ENCODE measurements at regions not wholly inside any gene's neighbourhood (a gene's known extent, or its start where the extent isn't known, plus 50 kb on each side); places are given as distances from the start of the nearest gene placed in this dataset.
A peak's percentile ranks its signal among the peaks of the same experiment; 100 is the strongest.

DNA sequence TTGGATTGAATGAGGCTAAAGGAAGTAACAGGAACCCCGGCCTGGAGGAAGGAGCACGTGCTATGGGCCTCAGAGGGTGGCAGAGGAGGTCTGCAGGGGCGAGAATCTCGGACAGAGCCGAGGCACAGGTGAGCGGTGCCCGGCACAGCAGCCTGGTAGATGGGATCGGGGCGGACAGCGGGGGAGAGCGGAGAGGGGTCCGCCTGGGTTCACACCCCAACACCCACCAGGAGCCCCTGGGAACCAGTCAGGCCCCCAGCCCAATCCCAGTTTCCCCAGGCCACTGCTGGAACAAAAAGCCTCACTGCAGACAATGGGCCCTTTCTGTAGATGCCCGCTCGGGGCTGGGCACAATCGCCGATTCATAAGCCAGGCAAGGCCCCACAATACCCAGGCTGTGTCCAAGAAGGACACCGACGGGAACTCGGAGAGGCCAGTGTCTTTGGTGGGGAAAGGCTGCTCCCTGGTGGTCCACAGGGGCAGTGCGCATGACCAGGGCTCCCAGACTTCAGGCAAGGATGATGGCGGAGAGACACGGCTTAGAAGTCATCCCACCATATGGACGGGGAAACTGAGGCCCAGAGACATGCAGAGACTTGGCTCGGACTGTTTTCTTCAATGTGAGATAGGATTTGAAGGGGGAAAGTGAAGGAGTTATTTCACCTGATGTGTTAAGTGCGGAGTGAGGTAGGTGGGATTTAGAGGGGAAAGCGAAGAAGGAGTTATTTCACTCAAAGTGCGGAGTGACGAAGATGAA is 106.9 kb upstream of the GPR26 start:
- Histone ChIP-seq H3K36me3 (no peaks in the 10 kb centered on the region), H3K27ac (no peak overlapping the region), H3K9me3 (no peaks in the 10 kb centered on the region), H3K4me3 (no peak overlapping the region), H3K27me3 (peaks cover 0 to 62% (median 3%) of the 10 kb centered on the region in 3 donors), H3K4me1 (peaks cover 0 to 5% (median 0%) of the 10 kb centered on the region in 4 donors)
- peak; percentile 73 to 86 for DNase-seq
- 44 to 60% (median 50%) methylated on average over 23 to 28 of the region's 28 CpGs for WGBS, 5 donors
- TF ChIP-seq POLR2AphosphoS5 (IDR thresholded peaks at IDR 0.05) (no peak), EP300 (IDR thresholded peaks at IDR 0.05) (no peak), POLR2A (IDR thresholded peaks at IDR 0.05) (no peak)
- TF ChIP-seq, protein P1, sequence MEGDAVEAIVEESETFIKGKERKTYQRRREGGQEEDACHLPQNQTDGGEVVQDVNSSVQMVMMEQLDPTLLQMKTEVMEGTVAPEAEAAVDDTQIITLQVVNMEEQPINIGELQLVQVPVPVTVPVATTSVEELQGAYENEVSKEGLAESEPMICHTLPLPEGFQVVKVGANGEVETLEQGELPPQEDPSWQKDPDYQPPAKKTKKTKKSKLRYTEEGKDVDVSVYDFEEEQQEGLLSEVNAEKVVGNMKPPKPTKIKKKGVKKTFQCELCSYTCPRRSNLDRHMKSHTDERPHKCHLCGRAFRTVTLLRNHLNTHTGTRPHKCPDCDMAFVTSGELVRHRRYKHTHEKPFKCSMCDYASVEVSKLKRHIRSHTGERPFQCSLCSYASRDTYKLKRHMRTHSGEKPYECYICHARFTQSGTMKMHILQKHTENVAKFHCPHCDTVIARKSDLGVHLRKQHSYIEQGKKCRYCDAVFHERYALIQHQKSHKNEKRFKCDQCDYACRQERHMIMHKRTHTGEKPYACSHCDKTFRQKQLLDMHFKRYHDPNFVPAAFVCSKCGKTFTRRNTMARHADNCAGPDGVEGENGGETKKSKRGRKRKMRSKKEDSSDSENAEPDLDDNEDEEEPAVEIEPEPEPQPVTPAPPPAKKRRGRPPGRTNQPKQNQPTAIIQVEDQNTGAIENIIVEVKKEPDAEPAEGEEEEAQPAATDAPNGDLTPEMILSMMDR (IDR thresholded peaks at IDR 0.05): peak in 6 of 7 experiments; percentile 71 to 99 (median 96)
- intact Hi-C loops (cut with DNase I; ENCODE audit: low total_unique reads): no loop called here

DNA sequence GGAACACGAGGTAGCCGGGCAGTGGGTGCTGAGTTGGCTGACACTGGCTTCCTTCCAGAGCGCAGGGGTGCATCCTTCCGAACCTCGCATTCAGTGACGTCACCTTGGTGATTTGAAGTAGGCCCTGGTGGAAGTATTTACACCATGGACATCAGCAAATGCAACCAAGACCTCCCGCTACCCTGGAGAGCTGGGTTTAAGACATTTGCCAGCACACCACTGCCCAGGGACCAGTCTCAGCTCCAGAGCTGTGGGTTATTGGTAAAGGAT is 106.4 kb upstream of the GPR26 start:
- DNase-seq: no peak
- Histone ChIP-seq H3K27me3 (peaks cover 0 to 58% (median 3%) of the 10 kb centered on the region in 3 donors), H3K9me3 (no peaks in the 10 kb centered on the region), H3K27ac (no peak overlapping the region), H3K4me1 (peaks cover 0 to 5% (median 0%) of the 10 kb centered on the region in 4 donors), H3K36me3 (no peaks in the 10 kb centered on the region), H3K4me3 (no peak overlapping the region)
- TF ChIP-seq, protein P1 (IDR thresholded peaks at IDR 0.05): no peak
- TF ChIP-seq EP300 (IDR thresholded peaks at IDR 0.05) (no peak), POLR2A (IDR thresholded peaks at IDR 0.05) (no peak), POLR2AphosphoS5 (IDR thresholded peaks at IDR 0.05) (no peak)
- 64 to 77% (median 74%) methylated on average over 7 of the region's 7 CpGs for WGBS, 5 donors
- intact Hi-C loops (cut with DNase I; ENCODE audit: low total_unique reads): loop anchor here (2.0 to 10.0 kb wide), 3 partner anchors 425 to 1265 kb away; partner anchors contain the start of gene HMX3

DNA sequence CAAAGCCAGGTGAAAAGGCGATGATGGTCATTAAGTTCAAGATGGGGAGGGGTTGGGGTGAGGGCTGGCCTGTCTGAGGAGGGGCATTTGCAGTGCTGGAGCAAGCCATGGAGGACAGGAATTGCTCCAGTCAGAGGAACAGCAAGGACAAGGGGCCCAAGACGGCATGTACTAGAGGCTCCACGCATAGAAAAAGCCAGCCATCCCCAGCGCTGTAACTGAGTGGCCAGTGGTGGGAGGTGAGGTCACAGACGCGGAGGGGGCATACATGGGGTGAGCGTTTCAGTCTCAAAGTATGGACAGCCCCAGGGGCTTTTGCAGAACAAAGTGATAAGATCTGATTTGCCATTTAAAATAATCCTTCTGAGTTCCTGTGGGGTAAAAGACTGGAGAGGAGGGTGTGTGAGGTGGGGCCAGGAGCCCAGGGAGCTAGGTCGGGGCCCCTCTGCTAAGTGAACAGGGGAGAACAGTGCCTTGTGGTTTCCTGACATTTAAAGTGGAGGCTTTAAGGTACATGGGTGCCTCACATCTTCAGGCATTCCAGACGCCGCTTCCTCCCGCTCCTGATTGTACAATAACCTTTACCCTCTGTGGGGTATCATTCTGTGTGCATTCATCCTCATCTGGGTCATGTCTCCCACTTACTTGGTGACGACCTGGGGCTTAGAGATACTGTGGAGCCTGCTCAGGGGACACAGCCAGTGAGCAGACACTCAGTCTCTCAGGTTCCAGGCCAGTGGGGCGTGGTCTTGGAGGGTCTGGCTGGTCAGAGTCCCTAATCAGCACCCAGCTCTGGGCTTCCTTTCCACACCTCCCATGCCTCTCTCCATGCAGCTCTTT is 105.6 kb upstream of the GPR26 start:
- peaks cover 0 to 5% (median 0%) of the 10 kb centered on the region in 4 donors for H3K4me1 ChIP-seq
- intact Hi-C loops (cut with DNase I; ENCODE audit: low total_unique reads): loop anchor here (2.0 to 10.0 kb wide), 3 partner anchors 426 to 1266 kb away; partner anchors contain the start of gene HMX3
- no peaks in the 10 kb centered on the region for H3K9me3 ChIP-seq
- WGBS, 5 donors: 60 to 67% (median 63%) methylated on average over 13 of the region's 13 CpGs
- H3K4me3 ChIP-seq: no peak overlapping the region
- no peak overlapping the region for H3K27ac ChIP-seq
- H3K27me3 ChIP-seq: peaks cover 0 to 53% (median 3%) of the 10 kb centered on the region in 3 donors
- DNase-seq: no peak
- TF ChIP-seq POLR2AphosphoS5 (IDR thresholded peaks at IDR 0.05): no peak
- no peak for TF ChIP-seq EP300 (IDR thresholded peaks at IDR 0.05)
- TF ChIP-seq, protein P1 (IDR thresholded peaks at IDR 0.05): no peak
- no peak for TF ChIP-seq POLR2A (IDR thresholded peaks at IDR 0.05)
- no peaks in the 10 kb centered on the region for H3K36me3 ChIP-seq

DNA sequence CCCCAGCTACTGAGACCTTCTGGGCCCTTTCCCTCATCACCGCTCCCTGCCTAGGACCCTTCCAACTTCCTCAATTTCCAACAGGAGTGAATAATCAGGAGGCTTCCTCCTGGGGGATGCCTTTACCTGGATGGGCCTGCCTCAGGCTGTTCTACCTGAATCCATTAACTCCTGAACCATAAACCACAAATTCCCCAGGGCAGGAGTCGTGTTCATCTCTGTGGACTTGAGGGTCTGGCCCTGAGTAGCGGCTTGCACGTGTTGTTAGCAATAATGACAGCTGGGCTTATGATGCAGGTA is 105.1 kb upstream of the GPR26 start:
- DNase-seq: no peak
- Histone ChIP-seq H3K27me3 (peaks cover 0 to 53% (median 2%) of the 10 kb centered on the region in 3 donors), H3K4me1 (peaks cover 0 to 5% (median 0%) of the 10 kb centered on the region in 4 donors), H3K9me3 (no peaks in the 10 kb centered on the region), H3K36me3 (no peaks in the 10 kb centered on the region), H3K4me3 (no peak overlapping the region), H3K27ac (no peak overlapping the region)
- intact Hi-C loops (cut with DNase I; ENCODE audit: low total_unique reads): loop anchor here (2.0 to 10.0 kb wide), 3 partner anchors 426 to 1266 kb away; partner anchors contain the start of gene HMX3
- TF ChIP-seq, protein P1 (IDR thresholded peaks at IDR 0.05): no peak
- TF ChIP-seq POLR2AphosphoS5 (IDR thresholded peaks at IDR 0.05): no peak
- no peak for TF ChIP-seq EP300 (IDR thresholded peaks at IDR 0.05)
- 61 to 75% (median 66%) methylated on average over 4 of the region's 4 CpGs for WGBS, 5 donors

Measured in stomach (tissue), 8 donors.